T1000 (cell line): ENCODE measurements at regions not wholly inside any gene's neighbourhood (a gene's known extent, or its start where the extent isn't known, plus 50 kb on each side); places are given as distances from the start of the nearest gene placed in this dataset.
A peak's percentile ranks its signal among the peaks of the same experiment; 100 is the strongest.
"Not testable (repeated sequence)": the region's sequence is repeated elsewhere in the genome, so short reads cannot be mapped to it uniquely, and the experiment has no call there.

Experiments used
- DNase-seq: peaks from one replicate; lab custom pipeline; 2025; ENCODE audit warnings: mixed read lengths; lab: John Stamatoyannopoulos, UW

- DNase-seq: no peak
These were observed 153.3 kb upstream of the TPM1 start for GRCh38 chr15:62889141-62889661.

- no peak for DNase-seq
These were observed 152.6 kb upstream of the TPM1 start for GRCh38 chr15:62889734-62890505.

GRCh38 chr15:62894322-62895085, 148.0 kb upstream of the TPM1 start:
- no peak for DNase-seq

- DNase-seq: no peak
These were observed 147.2 kb upstream of the TPM1 start for GRCh38 chr15:62895139-62895866.

- no peak for DNase-seq
These were observed 146.6 kb upstream of the TPM1 start for GRCh38 chr15:62895905-62896316.

- DNase-seq: no peak
These were observed 146.1 kb upstream of the TPM1 start for GRCh38 chr15:62896380-62896866.

- DNase-seq: peak; percentile 95
These were observed 145.5 kb upstream of the TPM1 start for GRCh38 chr15:62896969-62897486.

GRCh38 chr15:62897634-62898033, 144.9 kb upstream of the TPM1 start:
- no peak for DNase-seq

GRCh38 chr15:62899090-62899493, 143.5 kb upstream of the TPM1 start:
- DNase-seq: no peak

GRCh38 chr15:62900071-62900802, 142.3 kb upstream of the TPM1 start:
- DNase-seq: no peak

GRCh38 chr15:62901087-62901486, 141.5 kb upstream of the TPM1 start:
- DNase-seq: no peak

GRCh38 chr15:62901909-62902546, 140.5 kb upstream of the TPM1 start:
- no peak for DNase-seq

- no peak for DNase-seq
These were observed 139.7 kb upstream of the TPM1 start for GRCh38 chr15:62902821-62903220.

- DNase-seq: no peak
These were observed 139.1 kb upstream of the TPM1 start for GRCh38 chr15:62903437-62903836.

- no peak for DNase-seq
These were observed 138.3 kb upstream of the TPM1 start for GRCh38 chr15:62904041-62904910.

GRCh38 chr15:62906627-62907026, 135.9 kb upstream of the TPM1 start:
- DNase-seq: no peak

- no peak for DNase-seq
These were observed 135.3 kb upstream of the TPM1 start for GRCh38 chr15:62907275-62907674.

GRCh38 chr15:62908341-62908740, 134.2 kb upstream of the TPM1 start:
- DNase-seq: not testable (repeated sequence)

GRCh38 chr15:62909257-62909656, 133.3 kb upstream of the TPM1 start:
- DNase-seq: no peak

- DNase-seq: no peak
These were observed 130.3 kb upstream of the TPM1 start for GRCh38 chr15:62912282-62912681.
